ENCODE measurements at regions not wholly inside any gene's neighbourhood (a gene's known extent, or its start where the extent isn't known, plus 50 kb on each side); places are given as distances from the start of the nearest gene placed in this dataset.

DNA sequence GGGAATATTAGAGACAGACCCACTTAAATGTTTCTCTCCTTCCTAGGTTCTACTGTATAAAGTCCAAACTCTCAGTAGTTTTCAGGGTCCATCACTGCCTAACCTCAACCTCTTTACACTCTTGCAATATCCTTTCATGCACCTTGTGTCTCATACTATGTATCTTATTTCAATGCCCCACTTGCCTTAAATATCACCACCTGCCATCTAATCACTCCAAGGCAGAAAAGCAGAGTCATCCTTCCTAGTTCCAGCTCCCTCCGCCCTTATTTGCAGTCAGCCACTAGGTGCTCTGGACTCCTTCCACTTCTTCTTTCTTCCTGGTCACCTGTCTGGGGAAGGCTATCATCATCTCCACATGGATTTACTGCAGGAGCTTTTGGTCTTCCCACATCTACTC, 322.0 kb downstream of the MFSD1 start:
- TF ChIP-seq POLR2AphosphoS5 (IDR thresholded peaks at IDR 0.05; ENCODE audit: low read depth, low read length) (no peak), POLR2A (IDR thresholded peaks at IDR 0.05; ENCODE audit: low read depth, low read length) (no peak)

Data from GM12892 (cell line).